Kidney (tissue), 13 donors: ENCODE measurements at regions not wholly inside any gene's neighbourhood (a gene's known extent, or its start where the extent isn't known, plus 50 kb on each side); places are given as distances from the start of the nearest gene placed in this dataset.

Experiments
- DNase-seq, 5 donors: peaks; one replicate each; pipeline ENCODE4 v3.0.0-alpha.2; 2013 to 2020
- FAIRE-seq: peaks from 2 replicates; lab custom pipeline; 2012; peaks lifted over from hg19 to GRCh38; lab: Jason Lieb, UNC
- H3K27ac ChIP-seq, 2 donors: one replicate each; pipeline ENCODE4 v1.7.0; 2013; ENCODE audit warnings: low read depth in 2 of 2, low read length in 2 of 2, inconsistent platforms in 1 of 2
- H3K27me3 ChIP-seq: one replicate; pipeline ENCODE4 v1.7.1; 2013; ENCODE audit warnings: low read length, inconsistent platforms; ENCODE audit not compliant: control insufficient read depth, insufficient read depth
- H3K36me3 ChIP-seq, 3 donors: one replicate each; pipeline versions ENCODE4 v1.7.0 to v1.7.1; 2013; ENCODE audit warnings: low read length in 3 of 3, control low read depth in 1 of 3, inconsistent platforms in 1 of 3; ENCODE audit not compliant: insufficient read depth in 3 of 3, control insufficient read depth in 2 of 3
- H3K4me1 ChIP-seq, 3 donors: one replicate each; pipeline versions ENCODE4 v1.7.0 to v1.7.1; 2013; ENCODE audit warnings: low read length in 3 of 3, inconsistent platforms in 1 of 3, low read depth in 1 of 3; ENCODE audit not compliant: control insufficient read depth in 2 of 3, insufficient read depth in 2 of 3
- H3K4me3 ChIP-seq, 3 donors: one replicate each; pipeline versions ENCODE4 v1.7.0 to v1.8.1; 2013; ENCODE audit warnings: low read length in 3 of 3, control low read depth in 1 of 3, inconsistent platforms in 1 of 3
- H3K9ac ChIP-seq, 3 donors: one replicate each; pipeline versions ENCODE4 v1.7.0 to v1.7.1; 2013; ENCODE audit warnings: low read length in 3 of 3, control low read depth in 1 of 3, inconsistent platforms in 1 of 3
- H3K9me3 ChIP-seq, 3 donors: one replicate each; pipeline versions ENCODE4 v1.7.0 to v1.7.1; 2013; ENCODE audit warnings: low read length in 3 of 3, control low read depth in 1 of 3, inconsistent platforms in 1 of 3; ENCODE audit not compliant: control insufficient read depth in 2 of 3, insufficient read depth in 1 of 3
- CTCF ChIP-seq: IDR thresholded peaks from 3 replicates; pipeline ENCODE4 v1.5.1; 2012; ENCODE audit warnings: mild to moderate bottlenecking, moderate library complexity, borderline replicate concordance; ENCODE audit not compliant: insufficient read depth; ENCODE audit errors: extremely low read depth
- intact Hi-C: fragments of 100-400 bp; cut with DNase I; formaldehyde crosslinking; loops from one replicate; pipeline ENCODE4 v1.11.1; 2022
- donor health status: control.
- donor health status: control.
- donor health status: control.
- donor health status: control.
- donor health status: control.
- donor health status: DM: yes; HTN: yes; CAD: no.
- donor health status: Normal renal cell carcinoma (clear cell type).

GRCh38 chr6:160931378-160932310 lies 59.9 kb upstream of the MAP3K4 start:
- intact Hi-C loops, result no loop called here
- Histone ChIP-seq H3K27me3 (no peaks in the 10 kb centered on the region), H3K36me3 (no peaks in the 10 kb centered on the region), H3K9me3 (no peaks in the 10 kb centered on the region), H3K4me1 (no peaks in the 10 kb centered on the region), H3K9ac (no peak overlapping the region), H3K27ac (no peak overlapping the region), H3K4me3 (peak overlapping the region in 1 of 3 donors; percentile 54)
- DNase-seq (peak in 3 of 5 donors; percentile 19 to 47 (median 23)), FAIRE-seq (no peak)
- TF ChIP-seq CTCF, result no peak

DNA sequence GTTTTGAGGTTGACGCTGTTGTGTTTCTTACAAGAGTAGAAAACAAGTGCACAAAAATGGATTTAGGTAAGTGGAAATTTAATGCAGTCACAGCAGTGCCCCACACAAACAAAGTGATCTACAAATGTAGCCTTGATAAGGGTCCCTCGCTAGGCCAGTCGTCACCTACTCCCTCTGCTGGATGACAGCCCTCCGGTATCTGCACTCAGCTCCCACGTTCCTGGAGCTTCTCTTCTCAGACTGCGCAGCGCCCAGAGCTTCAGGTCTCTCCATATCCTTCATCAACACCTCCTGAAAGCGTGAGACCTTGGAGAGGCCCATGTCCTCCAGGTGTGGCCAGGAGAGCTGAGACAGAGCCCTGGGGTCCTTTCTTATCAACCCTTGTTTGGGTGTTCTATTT lies 58.3 kb upstream of the MAP3K4 start:
- no peaks in the 10 kb centered on the region for H3K36me3 ChIP-seq
- no peaks in the 10 kb centered on the region for H3K4me1 ChIP-seq
- FAIRE-seq, result no peak
- intact Hi-C loops, result no loop called here
- H3K9me3 ChIP-seq, result no peaks in the 10 kb centered on the region
- H3K9ac ChIP-seq, result no peak overlapping the region
- H3K4me3 ChIP-seq, result no peak overlapping the region
- H3K27me3 ChIP-seq, result no peaks in the 10 kb centered on the region
- no peak overlapping the region for H3K27ac ChIP-seq
- no peak for TF ChIP-seq CTCF
- peak in 1 of 5 donors; percentile 6 for DNase-seq

DNA sequence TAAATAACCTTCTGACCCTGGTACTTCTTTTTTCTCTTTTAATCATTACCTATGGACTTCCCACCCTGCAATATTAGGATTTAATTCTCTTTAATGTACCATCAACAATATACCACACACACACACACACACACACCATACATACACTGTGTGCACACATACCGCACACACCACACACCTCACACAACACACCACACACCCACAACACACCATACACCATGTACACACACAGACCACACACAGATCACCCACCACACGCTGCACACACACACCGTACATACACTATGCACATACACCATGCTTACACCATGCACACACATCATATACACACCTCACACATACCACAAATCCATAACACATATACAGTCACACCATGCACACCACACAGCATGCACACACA lies 57.4 kb upstream of the MAP3K4 start:
- Histone ChIP-seq H3K4me3 (no peak overlapping the region), H3K27ac (no peak overlapping the region), H3K27me3 (no peaks in the 10 kb centered on the region), H3K9me3 (no peaks in the 10 kb centered on the region), H3K4me1 (no peaks in the 10 kb centered on the region), H3K36me3 (no peaks in the 10 kb centered on the region), H3K9ac (no peak overlapping the region)
- intact Hi-C loops, result no loop called here
- DNase-seq (no peak), FAIRE-seq (no peak)
- TF ChIP-seq CTCF, result no peak
